22Rv1 (cell line): ENCODE measurements at regions not wholly inside any gene's neighbourhood (a gene's known extent, or its start where the extent isn't known, plus 50 kb on each side); places are given as distances from the start of the nearest gene placed in this dataset.

ENCODE experiments used
- ZFX ChIP-seq: fragments of 450-650 bp; IDR thresholded peaks from 2 replicates; pipeline ENCODE4 v1.6.1; 2017; ENCODE audit warnings: antibody characterized with exemption, borderline replicate concordance
- TF ChIP-seq, protein P1 (sequence below): fragments of 450-650 bp; IDR thresholded peaks from 2 replicates; pipeline ENCODE4 v1.5.1; 2017; ENCODE audit warnings: mild to moderate bottlenecking

DNA sequence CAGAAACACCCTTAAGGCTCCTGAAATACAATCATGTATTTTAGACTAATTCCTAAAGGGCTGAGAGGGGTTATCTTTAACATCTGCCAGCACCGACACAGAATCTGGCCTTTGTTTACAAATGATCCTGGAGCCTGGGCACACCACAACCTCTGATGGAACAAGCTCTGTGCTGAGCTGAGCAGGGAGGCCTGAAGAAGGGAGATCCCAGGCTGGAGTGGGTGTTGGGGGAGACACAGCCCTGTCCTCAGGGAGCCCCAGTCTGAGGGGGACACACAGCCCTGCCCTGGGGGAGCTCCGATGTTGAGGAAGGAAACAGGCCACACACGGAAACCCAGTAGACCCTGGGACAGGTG lies 130.5 kb downstream of the VEGFA start:
- TF ChIP-seq, protein P1, sequence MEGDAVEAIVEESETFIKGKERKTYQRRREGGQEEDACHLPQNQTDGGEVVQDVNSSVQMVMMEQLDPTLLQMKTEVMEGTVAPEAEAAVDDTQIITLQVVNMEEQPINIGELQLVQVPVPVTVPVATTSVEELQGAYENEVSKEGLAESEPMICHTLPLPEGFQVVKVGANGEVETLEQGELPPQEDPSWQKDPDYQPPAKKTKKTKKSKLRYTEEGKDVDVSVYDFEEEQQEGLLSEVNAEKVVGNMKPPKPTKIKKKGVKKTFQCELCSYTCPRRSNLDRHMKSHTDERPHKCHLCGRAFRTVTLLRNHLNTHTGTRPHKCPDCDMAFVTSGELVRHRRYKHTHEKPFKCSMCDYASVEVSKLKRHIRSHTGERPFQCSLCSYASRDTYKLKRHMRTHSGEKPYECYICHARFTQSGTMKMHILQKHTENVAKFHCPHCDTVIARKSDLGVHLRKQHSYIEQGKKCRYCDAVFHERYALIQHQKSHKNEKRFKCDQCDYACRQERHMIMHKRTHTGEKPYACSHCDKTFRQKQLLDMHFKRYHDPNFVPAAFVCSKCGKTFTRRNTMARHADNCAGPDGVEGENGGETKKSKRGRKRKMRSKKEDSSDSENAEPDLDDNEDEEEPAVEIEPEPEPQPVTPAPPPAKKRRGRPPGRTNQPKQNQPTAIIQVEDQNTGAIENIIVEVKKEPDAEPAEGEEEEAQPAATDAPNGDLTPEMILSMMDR = no peak
- TF ChIP-seq ZFX = no peak
